ENCODE measurements at regions not wholly inside any gene's neighbourhood (a gene's known extent, or its start where the extent isn't known, plus 50 kb on each side); places are given as distances from the start of the nearest gene placed in this dataset.

DNA sequence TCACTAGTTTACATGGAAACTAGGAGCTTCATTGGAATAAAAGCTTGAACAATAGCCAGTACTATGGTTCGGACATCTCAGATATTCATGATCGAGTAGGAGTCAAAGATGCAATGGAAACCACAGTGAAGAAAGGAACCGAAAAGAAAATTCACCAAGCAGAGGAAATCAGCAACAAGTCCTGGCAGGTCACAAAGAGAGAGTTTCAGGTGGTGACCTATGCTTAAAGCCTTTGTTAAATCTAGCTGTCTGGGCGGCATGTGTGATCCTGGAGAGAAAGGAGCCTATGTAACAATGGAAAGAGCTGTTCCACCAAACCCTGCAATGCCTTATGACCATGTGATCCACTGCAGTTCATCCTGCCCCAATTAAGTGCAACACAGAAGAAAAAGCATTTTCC lies 68.9 kb upstream of the POU2AF2 start:
- TF ChIP-seq YY1 (IDR thresholded peaks at IDR 0.05; ENCODE audit: insufficient read depth, insufficient read length) (no peak), ZNF274 (IDR thresholded peaks at IDR 0.05; ENCODE audit: low read depth, low read length) (no peak)
